Mesothelial cell of epicardium (in vitro differentiated cells): ENCODE measurements at regions not wholly inside any gene's neighbourhood (a gene's known extent, or its start where the extent isn't known, plus 50 kb on each side); places are given as distances from the start of the nearest gene placed in this dataset.
A peak's percentile ranks its signal among the peaks of the same experiment; 100 is the strongest.

Experiments
- DNase-seq, 2 experiments: peaks; one replicate each; pipeline ENCODE4 v3.0.0; 2021; ENCODE audit warnings: low spot score in 2 of 2; ENCODE audit not compliant: unreplicated experiment in 2 of 2
- H3K27ac Mint-ChIP-seq: 2 replicates; pipeline ENCODE4 v1.8.0; 2021; ENCODE audit warnings: mixed read lengths
- H3K27me3 Mint-ChIP-seq: 2 replicates; pipeline ENCODE4 v1.8.0; 2021; ENCODE audit warnings: low read depth, mixed read lengths
- H3K36me3 Mint-ChIP-seq: 2 replicates; pipeline ENCODE4 v1.8.0; 2021; ENCODE audit warnings: mixed read lengths
- H3K4me1 Mint-ChIP-seq: 2 replicates; pipeline ENCODE4 v1.8.0; 2021; ENCODE audit warnings: mixed read lengths
- H3K4me3 Mint-ChIP-seq: 2 replicates; pipeline ENCODE4 v1.8.0; 2021; ENCODE audit warnings: mild to moderate bottlenecking, moderate library complexity, mixed read lengths
- H3K9me3 Mint-ChIP-seq: 2 replicates; pipeline ENCODE4 v1.8.0; 2021; ENCODE audit warnings: mixed read lengths
- TF ChIP-seq, protein P1 (sequence below): fragments of 200-600 bp; sonication (generic); IDR thresholded peaks from one replicate; pipeline ENCODE4 v1.5.0; 2021; ENCODE audit warnings: antibody characterized with exemption; ENCODE audit not compliant: unreplicated experiment

DNA sequence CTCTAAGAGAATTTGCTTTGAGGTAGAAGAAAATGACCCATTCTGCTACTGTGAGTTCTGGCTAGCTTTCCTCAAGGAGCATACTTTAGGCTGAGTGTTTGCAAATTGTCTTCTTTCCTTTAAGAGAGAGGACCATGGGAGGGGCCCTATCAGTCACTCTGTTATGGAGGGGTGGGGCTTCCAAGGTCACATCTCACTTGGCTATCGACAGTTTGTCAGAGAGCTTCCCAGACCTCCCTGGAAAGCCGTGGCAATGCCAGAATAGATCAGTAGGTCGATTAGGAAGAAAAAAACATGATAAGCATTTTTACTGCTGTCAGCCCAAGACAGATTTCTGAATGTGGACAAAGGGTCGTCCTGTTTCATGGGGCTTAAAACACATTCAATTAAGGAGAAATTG lies 93.3 kb downstream of the OXGR1 start:
- Mint-ChIP-seq H3K4me3 (no peak overlapping the region), H3K27me3 (peaks cover 9% of the 10 kb centered on the region), H3K4me1 (peaks cover 23% of the 10 kb centered on the region), H3K9me3 (peaks cover 3% of the 10 kb centered on the region), H3K36me3 (no peaks in the 10 kb centered on the region), H3K27ac (no peak overlapping the region)
- no peak for DNase-seq
- TF ChIP-seq, protein P1, sequence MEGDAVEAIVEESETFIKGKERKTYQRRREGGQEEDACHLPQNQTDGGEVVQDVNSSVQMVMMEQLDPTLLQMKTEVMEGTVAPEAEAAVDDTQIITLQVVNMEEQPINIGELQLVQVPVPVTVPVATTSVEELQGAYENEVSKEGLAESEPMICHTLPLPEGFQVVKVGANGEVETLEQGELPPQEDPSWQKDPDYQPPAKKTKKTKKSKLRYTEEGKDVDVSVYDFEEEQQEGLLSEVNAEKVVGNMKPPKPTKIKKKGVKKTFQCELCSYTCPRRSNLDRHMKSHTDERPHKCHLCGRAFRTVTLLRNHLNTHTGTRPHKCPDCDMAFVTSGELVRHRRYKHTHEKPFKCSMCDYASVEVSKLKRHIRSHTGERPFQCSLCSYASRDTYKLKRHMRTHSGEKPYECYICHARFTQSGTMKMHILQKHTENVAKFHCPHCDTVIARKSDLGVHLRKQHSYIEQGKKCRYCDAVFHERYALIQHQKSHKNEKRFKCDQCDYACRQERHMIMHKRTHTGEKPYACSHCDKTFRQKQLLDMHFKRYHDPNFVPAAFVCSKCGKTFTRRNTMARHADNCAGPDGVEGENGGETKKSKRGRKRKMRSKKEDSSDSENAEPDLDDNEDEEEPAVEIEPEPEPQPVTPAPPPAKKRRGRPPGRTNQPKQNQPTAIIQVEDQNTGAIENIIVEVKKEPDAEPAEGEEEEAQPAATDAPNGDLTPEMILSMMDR, result no peak

DNA sequence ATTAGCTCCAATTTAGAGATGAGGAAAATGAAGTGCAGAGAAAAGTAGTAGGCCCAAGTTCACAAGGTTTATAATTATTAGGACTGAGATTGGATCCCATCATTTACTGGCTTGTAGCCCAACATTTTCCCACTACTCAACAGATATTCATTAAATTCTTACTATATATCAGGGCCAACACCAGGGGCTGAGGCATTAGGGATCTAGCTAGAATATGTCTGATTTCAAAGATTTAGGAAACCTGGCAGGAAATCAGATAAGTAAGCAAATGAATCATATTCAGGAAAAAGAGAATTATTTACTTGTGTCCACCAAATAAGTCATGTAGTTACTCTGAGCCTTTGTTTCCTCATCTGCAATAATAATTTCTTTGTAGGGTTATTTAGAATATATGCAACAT lies 94.3 kb downstream of the OXGR1 start:
- Mint-ChIP-seq H3K27ac (no peak overlapping the region), H3K9me3 (peaks cover 10% of the 10 kb centered on the region), H3K27me3 (peaks cover 9% of the 10 kb centered on the region), H3K4me3 (no peak overlapping the region), H3K4me1 (peaks cover 23% of the 10 kb centered on the region), H3K36me3 (no peaks in the 10 kb centered on the region)
- TF ChIP-seq, protein P1, result no peak
- no peak for DNase-seq

DNA sequence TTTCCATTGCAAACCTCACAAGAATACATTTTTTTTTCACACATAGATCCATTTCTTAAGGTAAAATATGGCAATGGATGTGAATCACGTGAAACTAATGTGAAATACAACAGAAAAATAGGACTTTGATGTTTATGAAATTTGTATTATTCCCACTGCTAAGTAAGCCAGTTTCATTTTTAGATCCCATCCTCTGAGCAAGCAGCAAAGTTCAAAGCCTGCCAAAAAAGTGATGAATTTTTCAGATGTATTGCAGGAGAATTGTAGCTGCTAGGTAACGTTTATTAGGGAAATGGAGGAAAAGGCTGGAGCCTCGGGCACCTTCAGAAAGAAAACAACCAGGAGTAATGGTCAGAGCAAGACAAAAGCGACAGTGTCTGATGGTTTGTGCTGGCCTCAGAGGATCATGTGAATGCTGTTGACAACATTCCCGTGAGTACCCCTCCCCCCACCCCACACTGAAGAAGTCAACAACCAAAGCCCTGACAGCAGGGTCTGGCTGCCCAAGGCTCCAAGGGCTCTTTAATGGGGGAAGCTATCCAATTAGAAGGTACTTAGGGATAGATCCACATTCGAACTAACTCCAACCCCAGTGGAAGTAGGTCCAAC lies 95.5 kb downstream of the OXGR1 start:
- no peak overlapping the region for H3K4me3 Mint-ChIP-seq
- DNase-seq, result no peak
- peaks cover 16% of the 10 kb centered on the region for H3K9me3 Mint-ChIP-seq
- peak overlapping the region; percentile 52 for H3K27ac Mint-ChIP-seq
- H3K4me1 Mint-ChIP-seq, result peaks cover 23% of the 10 kb centered on the region
- peaks cover 3% of the 10 kb centered on the region for H3K27me3 Mint-ChIP-seq
- no peaks in the 10 kb centered on the region for H3K36me3 Mint-ChIP-seq
- TF ChIP-seq, protein P1, result no peak

DNA sequence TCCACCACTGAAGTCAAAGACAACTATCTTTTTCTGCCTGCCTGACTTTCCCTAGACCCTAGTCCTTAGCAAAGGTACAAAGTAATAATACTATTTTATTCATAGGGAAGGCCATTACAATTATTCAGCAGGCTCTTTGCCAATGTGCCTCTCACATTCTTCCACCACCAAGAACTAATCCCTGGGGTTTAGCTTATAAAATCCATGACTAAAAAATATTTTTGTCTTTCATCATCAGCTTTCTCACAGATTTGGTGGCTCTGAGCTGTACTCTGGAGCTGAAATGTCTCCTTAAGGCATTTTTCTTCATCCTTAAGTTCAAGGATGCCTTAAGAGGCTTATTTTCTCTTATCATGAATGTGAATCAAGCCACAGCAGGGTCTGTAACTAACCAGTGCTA lies 96.1 kb downstream of the OXGR1 start:
- no peaks in the 10 kb centered on the region for H3K36me3 Mint-ChIP-seq
- DNase-seq, result no peak
- TF ChIP-seq, protein P1, result no peak
- H3K4me3 Mint-ChIP-seq, result no peak overlapping the region
- H3K27ac Mint-ChIP-seq, result no peak overlapping the region
- peaks cover 16% of the 10 kb centered on the region for H3K9me3 Mint-ChIP-seq
- H3K4me1 Mint-ChIP-seq, result peaks cover 23% of the 10 kb centered on the region
- no peaks in the 10 kb centered on the region for H3K27me3 Mint-ChIP-seq
